ENCODE measurements at regions not wholly inside any gene's neighbourhood (a gene's known extent, or its start where the extent isn't known, plus 50 kb on each side); places are given as distances from the start of the nearest gene placed in this dataset.
A peak's percentile ranks its signal among the peaks of the same experiment; 100 is the strongest.

GRCh38 chr2:83764447-83765005 lies 694.6 kb downstream of the SUCLG1 start:
- H3K36me3 ChIP-seq: no peaks in the 10 kb centered on the region
- no peak overlapping the region for H3K9ac ChIP-seq (ENCODE audit: low read depth in 2 of 2, low read length in 2 of 2)
- H3K27me3 ChIP-seq: no peaks in the 10 kb centered on the region
- H3K4me1 ChIP-seq: no peaks in the 10 kb centered on the region
- H3K9me3 ChIP-seq: no peaks in the 10 kb centered on the region
- peak; percentile 34 for DNase-seq
- no peak overlapping the region for H3K27ac ChIP-seq
- no peak overlapping the region for H3K4me3 ChIP-seq
- TF ChIP-seq CTCF (IDR thresholded peaks at IDR 0.05): no peak
- intact Hi-C loops (cut with DNase I): no loop called here

- Histone ChIP-seq H3K4me1 (no peaks in the 10 kb centered on the region), H3K9me3 (no peaks in the 10 kb centered on the region), H3K27ac (no peak overlapping the region), H3K4me3 (no peak overlapping the region), H3K9ac (ENCODE audit: low read depth in 2 of 2, low read length in 2 of 2) (no peak overlapping the region), H3K36me3 (no peaks in the 10 kb centered on the region), H3K27me3 (no peaks in the 10 kb centered on the region)
- intact Hi-C loops (cut with DNase I): no loop called here
- no peak for DNase-seq
- no peak for TF ChIP-seq CTCF (IDR thresholded peaks at IDR 0.05)
Observed at GRCh38 chr2:83757329-83757728, 701.8 kb downstream of the SUCLG1 start.

- H3K9me3 ChIP-seq: no peaks in the 10 kb centered on the region
- H3K9ac ChIP-seq (ENCODE audit: low read depth in 2 of 2, low read length in 2 of 2): no peak overlapping the region
- no peaks in the 10 kb centered on the region for H3K27me3 ChIP-seq
- no peak overlapping the region for H3K27ac ChIP-seq
- no peaks in the 10 kb centered on the region for H3K36me3 ChIP-seq
- no peak for TF ChIP-seq CTCF (IDR thresholded peaks at IDR 0.05)
- no peaks in the 10 kb centered on the region for H3K4me1 ChIP-seq
- DNase-seq: no peak
- H3K4me3 ChIP-seq: no peak overlapping the region
- intact Hi-C loops (cut with DNase I): no loop called here
Observed at GRCh38 chr2:83756219-83756618, 702.9 kb downstream of the SUCLG1 start.

GRCh38 chr2:83747141-83747540 lies 711.9 kb downstream of the SUCLG1 start:
- no peaks in the 10 kb centered on the region for H3K36me3 ChIP-seq
- intact Hi-C loops (cut with DNase I): no loop called here
- no peak overlapping the region for H3K4me3 ChIP-seq
- H3K27ac ChIP-seq: no peak overlapping the region
- H3K9ac ChIP-seq (ENCODE audit: low read depth in 2 of 2, low read length in 2 of 2): no peak overlapping the region
- DNase-seq: no peak
- no peaks in the 10 kb centered on the region for H3K4me1 ChIP-seq
- no peaks in the 10 kb centered on the region for H3K9me3 ChIP-seq
- no peaks in the 10 kb centered on the region for H3K27me3 ChIP-seq
- no peak for TF ChIP-seq CTCF (IDR thresholded peaks at IDR 0.05)

- Histone ChIP-seq H3K36me3 (no peaks in the 10 kb centered on the region), H3K9me3 (no peaks in the 10 kb centered on the region), H3K4me1 (no peaks in the 10 kb centered on the region), H3K27ac (no peak overlapping the region), H3K27me3 (no peaks in the 10 kb centered on the region), H3K9ac (ENCODE audit: low read depth in 2 of 2, low read length in 2 of 2) (no peak overlapping the region), H3K4me3 (no peak overlapping the region)
- DNase-seq: no peak
- TF ChIP-seq CTCF (IDR thresholded peaks at IDR 0.05): no peak
- intact Hi-C loops (cut with DNase I): no loop called here
Observed at GRCh38 chr2:83744855-83745254, 714.2 kb downstream of the SUCLG1 start.
